Type B pancreatic cell (in vitro differentiated cells): ENCODE measurements at regions not wholly inside any gene's neighbourhood (a gene's known extent, or its start where the extent isn't known, plus 50 kb on each side); places are given as distances from the start of the nearest gene placed in this dataset.

Experiments
- DNase-seq: peaks from one replicate; pipeline ENCODE4 v3.0.0; 2021; ENCODE audit warnings: mixed read lengths; ENCODE audit not compliant: unreplicated experiment; ENCODE audit errors: extremely low spot score
- H3K27ac Mint-ChIP-seq: 2 replicates; pipeline ENCODE4 v1.8.0; 2021; ENCODE audit warnings: mild to moderate bottlenecking, mixed read lengths
- H3K27me3 Mint-ChIP-seq: 2 replicates; pipeline ENCODE4 v1.8.0; 2021; ENCODE audit warnings: mixed read lengths
- H3K36me3 Mint-ChIP-seq: 2 replicates; pipeline ENCODE4 v1.8.0; 2021; ENCODE audit warnings: mixed read lengths
- H3K4me1 Mint-ChIP-seq: one replicate; pipeline ENCODE4 v1.8.0; 2021; ENCODE audit warnings: mixed read lengths; ENCODE audit not compliant: unreplicated experiment
- H3K4me3 Mint-ChIP-seq: 2 replicates; pipeline ENCODE4 v1.8.0; 2021; ENCODE audit warnings: mild to moderate bottlenecking, mixed read lengths
- H3K9me3 Mint-ChIP-seq: 2 replicates; pipeline ENCODE4 v1.8.0; 2021; ENCODE audit warnings: mixed read lengths
- CTCF ChIP-seq: fragments of 200-600 bp; sonication (generic); conservative IDR thresholded peaks from 2 replicates; pipeline ENCODE4 v1.5.0; 2021; ENCODE audit warnings: antibody characterized with exemption, mild to moderate bottlenecking

GRCh38 chr10:131824371-131825149 lies 76.2 kb upstream of the PPP2R2D start:
- TF ChIP-seq CTCF, result no peak
- H3K27ac Mint-ChIP-seq, result no peak overlapping the region
- peaks cover 10% of the 10 kb centered on the region for H3K9me3 Mint-ChIP-seq
- peaks cover 5% of the 10 kb centered on the region for H3K4me1 Mint-ChIP-seq
- no peaks in the 10 kb centered on the region for H3K36me3 Mint-ChIP-seq
- H3K27me3 Mint-ChIP-seq, result peaks cover 28% of the 10 kb centered on the region
- DNase-seq, result no peak
- no peak overlapping the region for H3K4me3 Mint-ChIP-seq

- H3K4me3 Mint-ChIP-seq, result no peak overlapping the region
- no peaks in the 10 kb centered on the region for H3K36me3 Mint-ChIP-seq
- H3K27me3 Mint-ChIP-seq, result peaks cover 30% of the 10 kb centered on the region
- peaks cover 5% of the 10 kb centered on the region for H3K4me1 Mint-ChIP-seq
- no peak for TF ChIP-seq CTCF
- H3K27ac Mint-ChIP-seq, result peak overlapping the region; percentile 42
- DNase-seq, result no peak
- H3K9me3 Mint-ChIP-seq, result peaks cover 10% of the 10 kb centered on the region
Observed at GRCh38 chr10:131825150-131825848, 75.5 kb upstream of the PPP2R2D start.

- H3K27ac Mint-ChIP-seq, result no peak overlapping the region
- peaks cover 30% of the 10 kb centered on the region for H3K27me3 Mint-ChIP-seq
- H3K9me3 Mint-ChIP-seq, result peaks cover 10% of the 10 kb centered on the region
- no peak overlapping the region for H3K4me3 Mint-ChIP-seq
- no peaks in the 10 kb centered on the region for H3K36me3 Mint-ChIP-seq
- TF ChIP-seq CTCF, result no peak
- no peak for DNase-seq
- peaks cover 5% of the 10 kb centered on the region for H3K4me1 Mint-ChIP-seq
Observed at GRCh38 chr10:131825960-131826650, 74.7 kb upstream of the PPP2R2D start.

- no peak overlapping the region for H3K4me3 Mint-ChIP-seq
- H3K4me1 Mint-ChIP-seq, result peaks cover 5% of the 10 kb centered on the region
- TF ChIP-seq CTCF, result no peak
- H3K27ac Mint-ChIP-seq, result peak overlapping the region; percentile 16
- H3K36me3 Mint-ChIP-seq, result no peaks in the 10 kb centered on the region
- peaks cover 30% of the 10 kb centered on the region for H3K27me3 Mint-ChIP-seq
- DNase-seq, result no peak
- peaks cover 10% of the 10 kb centered on the region for H3K9me3 Mint-ChIP-seq
Observed at GRCh38 chr10:131829156-131829930, 71.5 kb upstream of the PPP2R2D start.

- peaks cover 24% of the 10 kb centered on the region for H3K27me3 Mint-ChIP-seq
- TF ChIP-seq CTCF, result no peak
- peaks cover 10% of the 10 kb centered on the region for H3K9me3 Mint-ChIP-seq
- no peaks in the 10 kb centered on the region for H3K36me3 Mint-ChIP-seq
- no peaks in the 10 kb centered on the region for H3K4me1 Mint-ChIP-seq
- H3K4me3 Mint-ChIP-seq, result no peak overlapping the region
- no peak for DNase-seq
- no peak overlapping the region for H3K27ac Mint-ChIP-seq
Observed at GRCh38 chr10:131830446-131831130, 70.2 kb upstream of the PPP2R2D start.
